GM18520 (cell line): ENCODE measurements at regions not wholly inside any gene's neighbourhood (a gene's known extent, or its start where the extent isn't known, plus 50 kb on each side); places are given as distances from the start of the nearest gene placed in this dataset.

Source experiments
- ATAC-seq: cut with Tn5 transposase; IDR thresholded peaks from one replicate; pipeline ENCODE4 v1.9.1; 2021; ENCODE audit not compliant: unreplicated experiment

GRCh38 chr22:49282596-49282995, 545.1 kb downstream of the BRD1 start:
- no peak for ATAC-seq

DNA sequence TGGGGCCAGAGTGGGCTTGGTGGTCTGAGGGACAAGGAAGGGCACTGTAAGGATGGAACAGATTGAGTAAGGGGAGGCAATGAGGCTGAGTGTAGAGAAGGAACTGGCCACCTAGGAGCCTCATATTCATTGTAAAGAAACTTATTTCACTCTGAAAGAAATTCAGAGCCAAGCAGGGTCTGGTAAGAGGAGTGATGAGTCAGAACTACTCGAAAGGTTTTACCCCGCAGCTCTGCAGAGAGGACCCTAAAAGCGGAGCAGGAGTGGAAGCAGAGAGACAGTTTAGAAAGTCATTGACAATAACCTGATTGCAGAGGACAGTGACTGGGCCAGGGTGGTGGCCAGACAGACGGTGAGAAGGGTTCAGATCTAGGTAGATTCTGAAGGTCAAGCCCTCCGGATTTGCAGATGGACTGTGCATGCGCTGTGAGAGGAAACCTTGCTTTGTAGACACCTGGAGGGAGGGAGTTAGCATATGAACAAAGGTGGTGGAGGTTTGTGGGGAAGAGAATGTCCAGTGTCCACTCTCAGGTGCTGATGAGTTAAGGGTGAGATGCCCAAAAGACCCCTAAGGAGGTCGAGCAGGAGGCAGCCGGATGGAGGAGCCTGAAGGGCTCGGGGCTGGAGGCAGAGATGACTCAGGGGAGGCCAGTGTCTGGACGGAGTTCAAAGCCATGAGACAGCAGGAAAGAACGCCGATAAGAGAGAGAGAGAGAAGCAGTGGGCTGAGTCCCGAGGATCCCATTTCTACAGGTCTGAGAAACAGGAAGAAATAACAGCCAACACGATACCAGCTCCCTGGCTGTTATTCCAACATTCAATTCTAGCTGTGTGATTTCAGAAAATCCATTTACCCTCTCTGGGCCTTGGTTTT, 546.0 kb downstream of the BRD1 start:
- no peak for ATAC-seq

- ATAC-seq = no peak
Measured at GRCh38 chr22:49278340-49278739, 549.3 kb downstream of the BRD1 start.

GRCh38 chr22:49276567-49276966, 551.1 kb downstream of the BRD1 start:
- no peak for ATAC-seq

DNA sequence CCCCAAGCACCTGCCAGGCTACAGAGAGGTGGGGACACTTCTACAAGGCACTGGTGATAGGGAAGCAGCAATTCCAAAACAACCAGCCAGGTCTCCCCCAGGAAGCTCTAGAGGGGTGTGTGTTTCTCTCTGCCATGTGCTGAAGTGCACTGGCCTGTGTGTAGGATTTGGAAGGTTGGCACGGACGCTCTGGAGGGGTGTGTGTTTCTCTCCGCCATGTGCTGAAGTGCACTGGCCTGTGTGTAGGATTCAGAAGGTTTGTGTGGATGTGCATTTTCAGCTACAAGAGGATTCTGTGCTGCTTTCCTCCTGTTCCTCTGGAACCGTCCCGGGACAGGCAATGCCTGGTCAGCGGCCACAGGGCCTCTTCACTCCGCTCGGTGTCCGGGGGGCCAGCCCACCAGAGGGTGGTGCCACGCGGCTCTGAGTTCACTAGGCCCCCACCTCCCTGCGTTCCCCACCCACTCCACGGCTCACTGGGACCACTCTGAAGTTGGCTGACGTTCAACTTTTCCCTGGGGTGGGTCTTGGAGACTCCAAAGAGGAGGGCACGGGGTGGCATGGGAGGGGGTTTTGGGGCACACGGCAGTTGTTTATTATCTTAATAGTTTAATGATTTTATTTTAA, 552.8 kb downstream of the BRD1 start:
- ATAC-seq = no peak

DNA sequence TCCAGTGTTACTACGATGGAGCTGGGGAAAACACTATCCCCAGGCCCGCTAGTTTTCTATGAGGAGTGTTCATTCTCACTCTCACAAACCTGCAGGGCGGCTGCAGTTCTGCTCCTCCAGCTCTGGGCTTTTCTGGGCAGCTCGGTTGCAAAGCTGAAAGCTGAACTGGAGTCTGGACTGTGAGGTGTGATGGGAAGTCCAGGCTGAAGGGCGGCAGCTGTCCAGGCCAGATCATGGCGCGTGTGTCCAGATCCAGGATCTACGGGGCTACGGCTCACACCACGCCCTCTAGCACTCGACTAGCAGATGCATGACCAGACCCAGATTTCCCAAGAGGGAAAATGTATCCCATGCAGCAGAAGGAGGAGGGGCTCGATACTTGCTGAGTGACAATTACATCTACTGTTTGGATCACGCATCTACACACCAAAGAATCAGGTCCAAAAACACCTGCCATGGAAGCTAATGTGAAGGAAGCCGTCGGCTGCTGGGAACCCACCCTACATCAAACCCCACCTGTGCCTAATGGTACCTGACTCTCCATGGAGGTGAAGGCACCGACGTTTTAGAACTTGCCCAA, 555.0 kb downstream of the BRD1 start:
- ATAC-seq = no peak

DNA sequence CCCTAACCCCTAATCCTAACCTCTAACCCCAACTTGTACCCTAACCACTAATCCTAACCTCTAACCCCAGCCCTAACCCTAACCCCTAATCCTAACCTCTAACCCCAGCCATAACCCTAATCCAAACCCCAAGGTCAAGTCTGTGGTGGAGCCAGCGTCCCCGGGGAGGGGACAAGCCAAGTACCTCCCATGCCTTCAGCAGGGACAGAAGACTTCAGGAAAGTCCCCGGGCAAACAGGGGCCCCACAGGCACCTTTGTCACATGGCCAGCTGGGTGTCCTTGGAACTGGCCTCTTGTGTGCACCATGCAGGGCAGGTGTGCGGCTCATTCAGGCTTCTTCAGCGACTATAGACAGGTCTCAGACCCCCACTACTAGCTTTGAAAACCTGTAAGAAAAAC, 555.8 kb downstream of the BRD1 start:
- ATAC-seq = no peak

- no peak for ATAC-seq
Measured at GRCh38 chr22:49271369-49271727, 556.3 kb downstream of the BRD1 start.

- no peak for ATAC-seq
Measured at GRCh38 chr22:49270595-49271368, 556.9 kb downstream of the BRD1 start.

GRCh38 chr22:49269928-49270327, 557.7 kb downstream of the BRD1 start:
- no peak for ATAC-seq

GRCh38 chr22:49269371-49269770, 558.3 kb downstream of the BRD1 start:
- ATAC-seq = no peak

- ATAC-seq = no peak
Measured at GRCh38 chr22:49268924-49269323, 558.7 kb downstream of the BRD1 start.

DNA sequence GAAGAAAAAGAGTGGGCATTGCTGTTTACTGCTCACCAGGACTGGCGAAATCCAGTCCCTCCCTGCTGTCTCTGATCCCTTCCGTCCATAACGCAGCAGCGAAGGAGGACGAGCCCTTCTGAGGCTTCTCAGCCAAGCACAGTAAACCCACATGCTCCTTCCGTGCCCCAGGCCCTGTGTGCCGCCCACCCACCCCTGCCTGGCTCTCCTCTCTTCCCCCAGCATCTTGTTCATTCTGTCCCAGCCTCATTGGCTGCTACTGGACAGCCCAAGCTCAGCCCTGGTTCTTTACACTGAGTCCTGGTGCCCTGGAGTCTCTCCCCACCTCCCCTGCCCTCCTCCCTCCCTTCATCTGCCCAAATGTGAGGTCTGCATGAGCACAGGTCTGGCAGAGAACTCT, 559.7 kb downstream of the BRD1 start:
- ATAC-seq = no peak

- no peak for ATAC-seq
Measured at GRCh38 chr22:49266561-49267519, 560.8 kb downstream of the BRD1 start.

- no peak for ATAC-seq
Measured at GRCh38 chr22:49264696-49265095, 563.0 kb downstream of the BRD1 start.

- ATAC-seq = no peak
Measured at GRCh38 chr22:49263101-49263500, 564.6 kb downstream of the BRD1 start.

GRCh38 chr22:49262167-49262566, 565.5 kb downstream of the BRD1 start:
- ATAC-seq = no peak

DNA sequence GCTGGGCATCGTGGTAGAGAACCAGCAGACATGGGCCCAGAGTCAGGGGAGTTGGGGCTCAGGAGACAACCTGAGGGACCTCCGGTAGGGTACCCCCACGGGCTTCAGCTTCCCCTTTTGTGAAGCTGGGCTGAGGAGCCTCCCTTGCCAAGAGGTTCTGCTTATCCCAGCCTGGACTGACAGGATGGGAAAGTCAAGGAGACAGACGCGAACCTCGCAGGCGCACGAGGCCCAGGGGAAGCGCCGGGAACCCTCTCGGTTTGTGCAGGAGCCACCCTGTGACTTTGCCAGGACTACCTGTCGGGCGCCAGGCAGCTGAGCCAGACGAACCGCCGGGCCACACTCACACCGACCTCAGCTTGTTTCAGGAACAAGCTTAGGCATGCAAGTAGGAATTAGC, 566.1 kb downstream of the BRD1 start:
- ATAC-seq = no peak

DNA sequence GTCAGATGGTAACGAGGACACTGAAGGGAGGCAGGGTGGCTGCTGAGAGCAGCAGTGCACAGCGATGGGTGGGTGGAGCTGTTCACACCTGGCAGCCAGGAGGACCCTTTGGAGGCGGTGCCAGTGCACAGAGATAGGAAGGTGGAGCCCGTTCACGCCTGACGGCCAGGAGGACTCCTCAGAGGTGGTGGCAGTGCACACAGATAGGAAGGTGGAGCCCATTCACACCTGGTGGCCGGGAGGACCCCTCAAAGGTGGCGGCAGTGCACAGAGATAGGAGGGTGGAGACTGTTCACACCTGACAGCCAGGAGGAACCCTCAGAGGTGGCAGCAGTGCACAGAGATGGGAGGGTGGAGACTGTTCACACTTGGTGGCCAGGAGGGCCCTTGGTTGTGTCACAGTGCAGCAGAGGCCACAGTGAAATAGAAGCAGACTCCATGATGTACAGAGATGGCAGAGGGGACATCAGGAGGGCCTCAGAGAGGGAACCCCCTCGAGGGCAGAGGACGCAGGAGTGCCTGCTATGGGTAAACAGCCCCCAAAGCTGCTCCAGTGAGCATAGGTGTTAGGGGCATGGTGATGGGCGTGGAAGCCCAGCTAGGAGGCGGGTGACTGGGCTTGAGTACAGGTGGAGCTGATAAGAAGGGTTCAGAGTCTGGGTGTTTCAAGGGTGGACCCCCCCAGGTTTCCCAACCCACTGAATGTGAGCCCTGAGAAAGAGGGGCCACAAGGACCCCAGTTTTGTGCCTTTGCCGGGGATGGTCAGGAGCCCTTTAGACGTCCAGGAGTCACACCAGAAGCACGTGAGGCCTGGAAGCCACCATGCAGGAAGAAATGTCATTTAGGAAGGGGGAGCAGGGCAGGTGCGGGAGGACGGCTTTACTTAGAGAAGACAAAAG, 566.7 kb downstream of the BRD1 start:
- no peak for ATAC-seq
